Activated gamma-delta T cell treated with Interleukin-2 at 50 U/mL for 16 hours (primary cell): ENCODE measurements at regions not wholly inside any gene's neighbourhood (a gene's known extent, or its start where the extent isn't known, plus 50 kb on each side); places are given as distances from the start of the nearest gene placed in this dataset.

Experiments used
- DNase-seq: peaks from one replicate; pipeline ENCODE4 v3.0.0-alpha.2; 2020

DNA sequence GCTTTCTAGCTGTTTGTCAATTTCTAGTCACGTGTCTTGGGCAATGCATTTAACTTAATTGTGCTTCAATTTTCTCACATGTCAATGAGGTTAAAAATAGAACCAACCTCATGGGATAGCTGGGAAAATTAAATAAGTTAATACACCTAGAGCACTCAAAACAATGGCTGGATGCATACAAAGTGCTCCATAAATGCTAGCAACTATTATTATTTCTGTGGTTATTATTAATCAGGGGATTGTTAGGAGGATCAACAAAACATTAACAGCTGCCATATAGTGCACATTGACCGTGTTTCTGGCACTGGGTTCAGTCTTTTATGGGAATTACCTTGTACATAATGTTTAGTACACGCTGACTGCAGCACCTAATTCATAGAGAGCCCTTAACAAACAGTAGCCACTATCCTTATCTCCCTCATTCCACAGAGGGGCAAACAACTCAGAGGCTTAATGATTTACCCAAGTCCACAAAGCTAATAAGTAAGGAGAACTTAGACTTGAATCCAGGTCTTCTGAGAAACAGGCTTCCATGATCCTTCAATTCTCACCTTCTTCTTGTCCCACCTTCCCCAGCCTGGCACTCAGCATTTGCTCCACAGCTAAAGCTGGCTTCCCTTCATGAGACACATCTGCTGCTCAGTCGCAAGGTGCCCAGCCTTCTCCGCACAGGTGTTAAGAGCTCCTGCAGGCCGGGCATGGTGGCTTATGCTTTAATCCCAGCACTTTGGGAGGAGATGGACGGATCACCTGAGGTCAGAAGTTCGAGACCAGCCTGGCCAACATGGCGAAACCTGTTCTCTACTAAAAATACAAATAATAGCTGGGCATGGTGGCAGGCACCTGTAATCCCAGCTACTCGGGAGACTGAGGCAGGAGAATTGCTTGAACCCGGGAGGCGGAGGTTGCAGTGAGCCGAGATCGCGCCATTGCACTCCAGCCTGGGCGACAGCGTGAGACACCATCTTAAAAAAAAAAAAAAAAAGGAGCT is 137.4 kb upstream of the ABCA1 start:
- DNase-seq = no peak

DNA sequence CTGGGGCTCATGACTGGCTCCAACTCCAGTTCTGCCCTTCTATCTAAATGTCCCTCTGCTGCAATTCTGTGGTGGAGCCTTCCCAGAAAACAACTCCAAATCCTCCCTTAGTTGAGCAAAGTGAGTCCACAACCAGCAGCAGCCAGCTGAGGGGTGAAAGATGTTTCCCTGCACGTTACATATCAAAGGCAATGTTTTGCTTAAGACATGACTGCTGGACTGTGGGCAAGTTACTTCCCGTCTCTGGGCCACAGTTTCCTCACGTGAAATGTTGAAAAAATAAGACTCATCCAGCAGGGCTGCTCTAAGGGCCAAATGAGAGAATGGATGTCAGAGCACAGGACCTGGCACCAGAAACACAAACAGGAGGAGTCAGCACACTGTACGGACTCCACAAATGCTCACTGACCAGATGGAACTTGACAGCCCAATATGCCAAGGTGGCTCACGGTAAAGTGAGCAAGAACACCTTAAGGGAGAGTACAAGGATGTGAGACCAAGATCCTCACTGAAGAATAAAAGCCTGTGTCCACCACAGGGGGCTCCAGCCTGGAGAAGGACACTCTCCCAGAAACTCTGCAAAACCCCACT is 138.4 kb upstream of the ABCA1 start:
- no peak for DNase-seq

DNA sequence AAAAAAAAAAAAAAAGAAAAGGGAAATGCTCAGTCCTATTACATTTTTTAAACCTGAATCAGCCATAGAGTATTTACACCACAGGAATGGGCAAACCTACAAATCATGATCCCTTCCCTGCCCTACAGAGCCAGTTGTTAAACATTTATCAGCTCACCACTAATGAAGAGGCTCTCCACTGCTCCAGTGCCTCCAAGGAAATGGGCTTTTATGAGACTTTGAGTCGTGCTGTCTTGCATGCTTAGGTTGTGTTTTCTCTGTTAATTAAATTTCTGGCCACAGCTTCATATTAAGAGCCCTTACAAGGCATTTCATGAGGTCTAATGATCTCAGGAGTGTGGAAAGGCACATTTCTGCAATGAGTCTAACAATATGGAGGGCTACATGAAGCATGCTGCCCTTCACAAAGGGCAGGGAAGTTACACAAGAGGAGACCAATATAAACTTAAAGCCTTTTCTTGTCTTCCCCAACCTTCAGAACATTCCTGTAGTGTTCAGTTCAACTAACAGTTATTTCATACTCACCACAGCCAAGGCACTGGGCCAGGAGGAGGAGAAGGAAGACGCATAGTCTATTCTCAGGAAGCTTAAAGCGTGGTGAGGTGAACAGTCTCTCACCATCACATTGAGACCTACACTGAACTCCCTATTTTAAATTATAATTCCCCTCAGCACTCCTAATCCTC is 140.1 kb upstream of the ABCA1 start:
- DNase-seq = no peak

DNA sequence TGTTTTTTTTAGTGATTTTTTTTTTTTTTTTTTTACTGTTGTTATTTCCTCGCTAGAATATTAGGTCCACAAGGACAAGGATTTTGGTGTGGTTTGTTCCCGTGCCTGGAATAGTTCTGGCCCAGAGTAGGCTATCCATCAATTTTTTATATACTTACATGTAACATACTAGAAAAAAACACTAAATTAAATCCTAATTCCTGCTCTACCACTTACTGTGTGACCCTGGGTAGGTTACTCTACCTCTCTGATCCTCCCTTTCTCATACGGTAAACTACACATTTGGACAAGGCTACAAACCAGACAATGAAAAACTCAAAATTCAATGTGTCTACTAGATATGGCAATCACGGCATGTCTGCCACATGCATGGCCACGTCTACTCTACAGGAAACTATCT is 141.3 kb upstream of the ABCA1 start:
- no peak for DNase-seq

DNA sequence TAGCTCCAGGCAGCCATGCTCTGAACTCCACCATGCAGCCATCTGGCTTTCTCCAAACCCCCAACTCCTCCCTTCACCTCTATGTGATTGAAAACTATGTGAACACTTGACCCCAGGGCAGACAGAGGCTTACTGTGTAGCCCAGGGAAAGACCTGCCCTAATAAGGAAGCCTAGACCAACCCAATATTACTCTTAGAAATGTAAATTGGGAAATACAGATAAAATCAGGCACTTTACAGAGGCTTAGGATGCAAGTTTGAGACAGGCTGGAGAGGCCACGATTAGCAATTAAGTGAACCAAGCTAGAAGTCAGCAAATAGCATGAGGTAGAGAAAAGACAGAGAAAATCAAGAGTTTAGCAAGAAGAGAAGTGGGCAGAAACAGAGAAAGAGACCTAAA is 141.7 kb upstream of the ABCA1 start:
- DNase-seq = no peak

DNA sequence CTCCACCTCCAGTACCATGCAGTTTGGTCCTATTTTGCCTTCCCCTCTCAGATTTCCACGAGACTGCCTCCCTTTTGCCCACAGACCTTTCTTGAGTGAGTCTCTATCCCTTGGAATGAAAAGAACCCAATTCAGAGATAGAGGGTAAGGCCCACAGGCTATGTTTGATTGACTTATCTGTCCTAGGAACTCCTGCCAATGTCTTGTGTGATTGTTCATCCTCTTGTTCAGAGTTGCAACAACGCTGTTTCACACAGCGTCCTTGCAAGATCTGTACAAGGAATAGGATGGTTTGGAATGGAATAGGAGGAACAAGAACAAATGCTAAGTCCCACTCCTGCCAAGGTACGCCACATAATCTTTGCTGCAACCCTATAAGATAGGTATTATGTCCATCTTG is 142.2 kb upstream of the ABCA1 start:
- no peak for DNase-seq

DNA sequence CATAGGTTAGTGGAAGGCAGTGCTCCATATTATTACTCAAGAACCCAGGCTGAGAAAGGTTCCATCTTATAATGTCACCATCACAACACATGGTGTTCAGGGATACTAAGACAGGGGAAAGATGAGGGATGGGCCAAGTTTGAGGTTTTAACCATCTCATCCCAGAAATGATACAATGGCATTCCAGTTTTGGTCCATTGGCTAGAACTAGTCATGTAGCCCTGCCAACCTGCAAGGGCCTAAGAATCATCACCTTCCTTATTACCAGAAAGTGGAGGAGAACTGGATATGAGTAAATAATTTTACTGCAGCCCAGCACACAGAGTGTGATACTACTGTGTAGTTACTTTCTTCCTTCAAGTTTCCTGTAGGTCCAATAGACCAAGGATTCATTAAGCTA is 144.5 kb upstream of the ABCA1 start:
- no peak for DNase-seq

DNA sequence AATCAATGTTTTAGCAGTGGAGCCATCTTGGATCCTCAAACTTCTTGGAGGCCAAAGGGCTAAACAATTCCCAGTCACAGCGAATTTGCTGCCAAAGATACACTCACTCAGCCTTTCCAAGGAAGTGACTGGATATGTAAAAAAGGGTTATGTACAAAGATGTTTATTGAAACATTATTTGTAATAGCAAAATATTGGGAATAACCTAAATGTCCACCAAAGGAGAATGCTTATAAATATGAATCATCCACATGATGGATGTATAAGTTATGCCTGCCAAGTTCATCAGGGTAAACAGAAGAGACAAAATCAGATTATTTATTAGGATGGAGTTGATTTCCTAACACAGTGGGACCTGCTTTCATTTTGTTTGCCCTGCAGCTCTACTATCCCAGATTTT is 145.2 kb upstream of the ABCA1 start:
- DNase-seq = no peak

DNA sequence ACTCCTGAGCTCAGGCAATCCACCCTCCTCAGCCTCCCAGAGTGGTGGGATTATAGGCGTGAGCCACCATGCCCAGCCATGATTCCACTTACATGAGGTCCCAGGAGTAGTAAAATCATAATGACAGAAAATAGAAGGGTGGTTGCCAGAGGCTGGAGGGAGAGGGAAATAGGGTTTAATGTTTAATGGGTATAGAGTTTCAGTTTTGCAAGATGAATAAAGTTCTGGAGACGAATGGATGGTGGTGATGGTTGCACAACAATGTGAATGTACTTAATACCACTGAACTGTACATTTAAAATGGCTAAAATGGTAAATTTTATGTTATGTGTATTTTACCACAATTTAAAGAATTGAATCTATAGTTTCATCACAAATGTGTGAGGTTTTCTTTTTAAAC is 146.5 kb upstream of the ABCA1 start:
- DNase-seq = no peak

DNA sequence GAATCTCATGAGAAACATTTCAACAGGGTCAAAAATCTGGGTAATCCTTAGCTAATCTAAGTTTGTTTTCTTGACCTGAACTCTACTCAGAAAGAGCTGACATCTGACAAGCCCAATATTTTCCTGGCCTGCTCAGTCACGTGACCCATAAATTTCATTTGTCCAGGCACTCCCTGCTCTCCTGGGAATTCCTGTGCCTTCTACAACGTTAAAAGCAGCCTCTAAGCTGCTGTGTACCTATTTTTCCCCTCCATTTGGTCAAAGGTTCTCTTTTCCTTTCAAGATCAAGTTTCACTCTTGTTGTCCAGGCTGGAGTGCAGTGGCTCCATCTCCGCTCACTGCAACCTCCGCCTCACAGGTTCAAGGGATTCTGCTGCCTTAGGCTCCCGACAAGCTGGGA is 148.8 kb upstream of the ABCA1 start:
- DNase-seq = no peak

DNA sequence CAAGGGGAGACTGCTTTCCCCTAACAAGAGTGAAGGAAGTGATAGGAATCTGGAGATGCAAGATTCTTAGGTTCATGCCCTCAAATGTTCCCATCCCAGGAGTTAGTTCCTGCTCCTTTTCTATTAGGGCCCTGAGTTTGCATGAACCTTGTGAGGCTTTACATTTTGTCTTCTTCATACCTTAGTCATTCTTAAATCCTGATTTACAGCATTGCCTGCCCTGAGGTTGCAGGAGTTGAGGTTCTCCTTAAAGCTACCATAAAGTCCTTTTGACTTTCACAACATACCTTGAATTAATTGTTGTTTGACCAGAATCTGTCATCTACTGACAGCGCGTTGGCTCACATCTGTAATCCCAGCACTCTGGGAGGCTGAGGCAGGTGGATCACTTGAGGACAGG is 151.5 kb upstream of the ABCA1 start:
- DNase-seq = no peak

DNA sequence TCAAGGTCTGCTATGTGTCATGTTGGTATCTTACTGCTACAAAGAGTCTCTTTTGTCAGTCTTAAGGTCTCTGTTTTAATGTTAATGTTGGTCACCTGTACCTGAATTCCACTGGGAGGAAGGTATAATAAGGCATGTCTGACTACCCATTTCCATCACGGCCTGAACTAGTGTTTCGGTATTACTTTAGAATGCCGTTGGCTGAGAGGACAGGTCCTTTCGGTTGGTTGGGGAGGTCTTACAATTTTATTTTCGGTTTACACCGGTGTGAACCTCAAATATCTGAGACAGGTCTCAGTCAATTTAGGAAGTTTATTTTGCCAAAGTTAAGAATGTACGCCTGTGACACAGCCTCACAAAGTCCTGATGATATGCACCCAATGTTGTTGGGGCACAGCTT is 154.9 kb upstream of the ABCA1 start:
- no peak for DNase-seq

DNA sequence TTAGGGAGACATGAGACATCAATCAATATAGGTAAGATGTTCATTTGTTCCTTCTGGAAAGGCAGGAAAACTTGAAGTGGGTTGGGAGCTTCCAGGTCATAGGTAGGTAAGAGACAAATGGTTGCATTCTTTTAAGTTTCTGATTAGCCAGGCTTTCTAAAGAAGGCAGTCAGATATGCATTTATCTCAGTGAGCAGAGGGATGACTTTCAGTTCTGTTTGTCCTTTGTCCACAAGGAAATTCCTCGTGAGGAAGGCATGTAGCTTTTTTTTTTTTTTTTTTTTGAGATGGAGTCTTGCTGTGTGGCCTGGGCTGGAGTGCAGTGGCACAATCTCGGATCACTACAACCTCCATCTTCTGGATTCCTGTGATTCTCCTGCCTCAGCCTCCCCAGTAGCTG is 155.3 kb upstream of the ABCA1 start:
- no peak for DNase-seq

DNA sequence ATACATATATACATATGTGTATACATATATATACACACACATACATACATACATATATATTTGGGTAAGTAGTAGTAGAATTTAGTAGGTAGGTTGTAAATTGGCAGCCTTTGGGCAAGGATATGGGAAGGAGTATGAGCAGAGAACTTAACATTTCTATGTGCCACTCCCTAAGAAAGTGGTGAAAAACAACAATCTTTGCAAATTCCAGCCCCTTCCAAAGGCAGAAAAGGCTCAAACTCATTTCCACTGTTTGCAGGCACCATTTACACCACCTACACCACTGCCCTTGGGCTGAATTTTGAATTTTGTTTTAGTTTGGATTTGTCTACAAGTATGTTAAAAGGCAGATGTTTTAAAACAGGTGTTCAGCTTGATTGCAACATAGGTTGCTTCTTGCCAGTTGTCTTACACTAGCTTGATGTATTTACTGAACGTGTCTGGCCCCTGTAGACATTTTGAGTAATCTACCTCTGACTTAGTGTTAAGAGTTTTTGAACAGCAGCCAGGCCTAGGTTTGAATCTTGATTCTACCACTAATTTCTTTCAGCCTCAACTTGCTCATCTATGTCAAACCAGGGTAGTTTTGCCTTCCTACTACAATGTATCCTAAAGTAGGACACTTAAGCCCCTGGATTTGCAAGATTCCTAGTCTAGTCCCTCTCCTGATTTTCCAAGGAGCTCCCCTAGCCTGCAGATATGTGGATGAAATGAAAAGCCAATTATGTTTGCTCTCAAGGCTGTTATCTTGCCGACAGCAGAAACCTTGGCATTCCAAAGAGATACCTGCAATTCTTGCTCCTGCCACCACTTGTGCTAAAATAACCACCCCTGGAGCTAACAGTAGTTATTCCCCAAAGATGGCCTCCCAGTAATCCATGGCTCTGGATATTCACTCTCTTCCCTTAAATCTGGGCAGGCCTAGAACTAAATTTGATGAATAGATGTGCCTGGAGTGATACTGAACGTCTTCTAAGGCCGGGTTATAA is 156.2 kb upstream of the SLC44A1 start:
- DNase-seq = no peak

DNA sequence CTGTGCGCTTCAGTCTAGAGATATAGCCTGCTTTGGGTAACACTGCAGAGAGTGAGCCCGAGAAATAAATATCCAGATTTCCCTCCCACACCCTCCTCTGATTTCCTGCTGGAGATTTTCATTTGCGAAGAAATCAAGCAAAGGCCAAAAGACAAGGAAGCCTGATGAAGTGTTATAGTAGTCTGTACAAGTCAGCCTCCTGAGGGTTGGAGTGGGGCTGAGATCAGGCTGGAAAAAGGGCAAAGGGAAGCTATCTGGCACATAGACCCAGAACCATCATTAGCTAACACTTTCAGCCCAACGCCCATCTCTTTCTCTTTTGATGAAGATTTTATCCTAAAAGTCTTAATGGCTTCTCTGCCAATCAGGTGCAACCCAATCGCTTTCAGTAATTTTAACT is 154.6 kb upstream of the SLC44A1 start:
- no peak for DNase-seq

DNA sequence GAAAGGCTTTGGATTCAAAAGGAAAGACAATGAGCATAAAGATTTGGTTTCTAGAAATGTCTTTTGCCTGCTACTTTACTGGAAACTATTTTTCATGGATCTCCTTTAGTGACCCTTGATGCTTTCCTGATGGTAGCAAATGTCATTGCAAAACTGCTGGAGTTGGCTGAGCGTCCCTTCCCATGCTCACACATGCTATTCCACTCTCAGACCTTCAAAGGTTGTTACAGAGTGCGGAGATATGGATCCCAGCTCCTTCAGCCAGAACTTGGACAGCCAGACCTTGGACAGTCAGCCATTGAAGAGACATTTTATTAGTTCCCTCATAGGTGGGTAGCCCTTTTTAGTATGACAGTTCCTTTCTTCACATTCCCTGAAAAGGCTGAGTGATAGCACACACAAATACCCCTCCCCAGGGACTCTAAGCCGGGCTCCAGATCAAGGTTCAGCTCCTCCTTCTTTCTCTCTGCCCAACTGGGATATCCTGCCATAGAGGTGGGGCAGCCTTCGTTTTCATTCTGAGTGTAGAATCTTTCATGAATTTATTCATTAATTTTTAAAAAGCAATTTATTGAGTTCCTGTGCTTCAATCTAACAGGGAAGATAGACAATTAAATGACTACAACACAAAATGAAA is 153.3 kb upstream of the SLC44A1 start:
- DNase-seq = no peak

DNA sequence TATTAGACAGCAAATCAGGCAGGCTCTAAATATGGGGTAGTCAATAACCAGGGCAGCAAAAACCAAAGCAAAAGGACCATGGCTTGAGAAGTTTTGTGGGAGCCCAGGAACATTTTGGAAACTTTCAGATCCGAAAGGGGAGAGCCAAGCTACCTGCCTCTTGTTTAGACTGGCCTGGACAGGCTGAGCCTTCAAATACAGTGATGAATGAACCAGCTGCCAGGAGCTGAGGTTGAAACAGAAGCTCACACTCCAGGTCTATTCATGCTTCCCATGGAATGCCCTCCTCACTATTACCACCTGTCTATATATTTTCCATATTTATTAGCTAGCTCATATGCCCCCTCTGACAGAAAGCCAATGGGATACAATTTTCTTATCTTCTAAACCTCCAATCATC is 150.8 kb upstream of the SLC44A1 start:
- DNase-seq = no peak

DNA sequence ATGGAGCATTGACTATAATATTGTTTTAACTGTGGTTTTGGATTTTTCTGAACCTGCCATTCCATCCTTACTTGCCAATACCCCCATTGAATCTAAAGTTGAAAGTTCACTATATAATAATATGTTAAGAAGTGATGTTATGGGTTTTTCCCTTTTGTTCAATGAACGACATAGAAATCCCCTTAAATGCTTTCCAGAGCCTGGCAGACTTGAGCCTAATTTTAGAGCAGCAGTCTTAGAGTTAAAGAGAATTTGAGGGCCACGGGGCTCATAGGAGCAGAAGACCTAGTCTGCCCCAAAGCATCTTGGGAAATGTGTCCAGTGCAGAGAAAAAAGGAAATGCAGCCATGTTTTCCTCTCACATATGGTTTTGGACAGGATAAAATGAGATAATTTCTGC is 146.1 kb upstream of the SLC44A1 start:
- DNase-seq = no peak

DNA sequence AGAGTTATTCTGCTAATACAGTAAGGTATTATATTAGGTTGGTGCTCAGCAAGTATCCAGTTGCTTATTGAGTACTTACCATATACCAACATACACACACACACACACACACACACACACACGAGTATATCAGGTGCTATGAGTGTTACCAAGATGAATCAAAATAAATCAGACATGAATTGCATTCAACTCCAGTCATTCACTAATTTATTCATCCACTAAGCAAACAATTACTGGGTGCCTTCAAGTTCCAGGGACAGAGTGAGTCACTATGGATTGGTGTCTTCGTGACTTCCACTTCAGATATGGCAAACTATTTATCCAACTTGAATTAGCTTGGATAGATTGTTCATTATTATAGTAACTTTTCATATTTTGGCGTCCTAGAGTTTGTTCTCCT is 140.7 kb upstream of the SLC44A1 start:
- no peak for DNase-seq

DNA sequence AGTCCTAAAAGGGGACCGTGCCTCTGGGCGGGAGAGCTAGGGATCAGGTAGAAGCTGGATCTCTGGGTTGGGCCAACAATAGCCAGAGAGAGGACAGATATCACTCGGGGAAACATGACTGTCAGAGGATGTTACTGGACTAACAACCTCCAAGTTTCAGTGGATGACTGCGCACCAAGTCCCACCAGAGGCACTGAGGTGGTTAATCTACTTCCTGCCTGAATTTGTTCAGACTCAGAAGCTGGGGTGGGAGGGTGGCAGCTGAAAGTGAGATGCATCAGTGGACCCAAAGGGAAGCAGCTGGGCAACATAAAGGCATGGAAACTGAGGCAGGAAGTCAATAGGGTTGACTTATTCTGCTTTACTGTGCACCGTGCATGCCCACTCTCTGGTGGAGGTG is 130.1 kb upstream of the SLC44A1 start:
- no peak for DNase-seq

DNA sequence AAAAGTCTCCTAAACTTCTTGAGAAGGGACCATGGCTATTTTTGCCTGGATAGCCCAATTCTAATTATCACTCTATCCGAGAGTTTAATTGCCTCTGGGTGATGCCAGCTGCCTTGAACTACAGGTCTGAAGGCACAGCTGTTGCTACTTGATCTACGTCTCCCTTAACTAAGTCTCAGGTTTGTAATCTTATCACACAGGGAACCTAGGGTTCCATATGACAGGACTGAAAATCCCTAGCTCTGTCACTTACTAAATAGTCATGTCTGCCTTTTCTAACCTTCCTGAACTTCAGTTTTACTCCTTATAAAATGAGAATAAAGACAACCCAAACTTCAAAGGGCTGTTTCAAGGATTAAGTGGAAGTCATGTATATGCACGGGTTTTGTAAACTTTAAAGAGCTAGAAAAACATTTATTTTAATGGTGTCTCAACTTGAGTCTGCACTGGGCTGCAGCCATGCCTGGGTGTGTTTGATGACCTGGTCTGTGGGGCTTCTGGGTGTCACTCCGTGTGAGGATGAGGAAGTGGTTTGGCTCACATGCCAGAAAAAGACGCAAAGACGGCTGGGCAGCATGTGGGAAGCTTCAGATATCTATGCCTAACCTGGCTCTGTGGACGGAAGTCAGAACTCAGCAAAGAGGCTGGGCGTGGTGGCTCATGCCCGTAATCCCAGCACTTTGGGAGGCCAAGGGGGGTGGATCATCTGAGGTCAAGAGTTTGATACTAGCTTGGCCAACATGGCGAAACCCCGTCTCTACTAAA is 129.3 kb upstream of the SLC44A1 start:
- peak; percentile 9 for DNase-seq
